HG03558 (cell line): ENCODE measurements at regions not wholly inside any gene's neighbourhood (a gene's known extent, or its start where the extent isn't known, plus 50 kb on each side); places are given as distances from the start of the nearest gene placed in this dataset.
"Not testable (repeated sequence)": the region's sequence is repeated elsewhere in the genome, so short reads cannot be mapped to it uniquely, and the experiment has no call there.

ENCODE experiments used
- ATAC-seq: cut with Tn5 transposase; IDR thresholded peaks from one replicate; pipeline ENCODE4 v1.9.1; 2021; ENCODE audit warnings: moderate number of reproducible peaks; ENCODE audit not compliant: unreplicated experiment; ENCODE audit errors: extremely low read depth

DNA sequence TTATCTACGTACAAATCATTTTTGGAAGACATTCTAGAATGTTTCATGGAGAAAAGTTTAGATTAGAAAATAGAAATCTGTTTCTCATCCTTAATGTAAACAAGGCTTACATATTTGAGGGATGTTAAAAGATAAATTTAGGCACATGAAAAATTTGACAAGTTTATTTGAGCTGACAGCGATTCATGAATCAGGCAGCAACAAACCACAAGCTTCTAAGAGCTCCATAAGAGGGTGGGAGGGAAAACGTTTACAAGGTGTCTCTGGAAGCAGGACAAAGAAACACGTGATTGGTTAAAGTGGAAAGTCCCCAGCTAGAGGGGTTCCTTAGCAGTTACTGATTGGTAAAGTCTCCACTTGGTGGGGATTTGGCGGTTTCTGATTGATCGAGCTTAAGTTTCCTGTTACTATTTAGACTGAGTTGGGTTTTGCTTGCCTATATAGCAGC, 228.9 kb upstream of the PITRM1 start:
- ATAC-seq = no peak

DNA sequence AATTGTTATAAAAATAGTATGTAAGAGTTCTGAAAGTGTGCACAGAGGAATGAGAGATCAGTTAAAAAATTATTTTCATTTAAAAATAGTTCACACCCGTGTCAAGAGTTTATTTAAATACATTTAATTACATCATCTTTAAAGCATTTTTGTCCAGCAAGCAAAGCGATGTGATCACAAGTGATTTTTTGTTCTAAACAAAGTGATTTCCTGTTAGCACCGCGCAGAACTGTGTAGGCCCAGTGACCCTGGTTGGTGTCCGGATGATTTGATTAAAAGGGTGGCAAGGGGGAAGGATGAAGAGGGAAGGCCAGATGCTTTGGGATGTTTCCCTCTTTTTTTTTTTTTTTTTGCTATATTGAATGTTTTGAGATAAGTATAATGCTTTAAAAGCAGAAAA, 227.8 kb upstream of the PITRM1 start:
- ATAC-seq = no peak

DNA sequence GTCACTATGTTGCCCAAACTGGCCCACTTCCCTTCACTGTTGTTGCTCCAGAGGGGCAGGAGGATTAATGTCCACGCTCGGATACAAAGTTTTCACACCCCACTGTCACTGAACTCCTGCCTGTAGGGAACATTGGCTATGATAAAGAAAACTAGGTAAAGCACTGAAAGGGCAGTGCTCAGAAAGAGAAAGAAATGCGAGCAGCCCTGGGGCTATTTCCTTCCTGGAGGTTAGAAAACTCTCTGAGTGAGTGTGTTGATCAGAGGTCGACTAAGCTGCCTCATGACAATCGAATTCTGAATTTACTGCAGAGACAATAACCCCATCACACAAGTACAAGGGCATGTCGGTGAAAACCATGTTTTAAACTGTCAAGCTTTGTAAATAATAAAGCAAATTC, 227.2 kb upstream of the PITRM1 start:
- no peak for ATAC-seq

DNA sequence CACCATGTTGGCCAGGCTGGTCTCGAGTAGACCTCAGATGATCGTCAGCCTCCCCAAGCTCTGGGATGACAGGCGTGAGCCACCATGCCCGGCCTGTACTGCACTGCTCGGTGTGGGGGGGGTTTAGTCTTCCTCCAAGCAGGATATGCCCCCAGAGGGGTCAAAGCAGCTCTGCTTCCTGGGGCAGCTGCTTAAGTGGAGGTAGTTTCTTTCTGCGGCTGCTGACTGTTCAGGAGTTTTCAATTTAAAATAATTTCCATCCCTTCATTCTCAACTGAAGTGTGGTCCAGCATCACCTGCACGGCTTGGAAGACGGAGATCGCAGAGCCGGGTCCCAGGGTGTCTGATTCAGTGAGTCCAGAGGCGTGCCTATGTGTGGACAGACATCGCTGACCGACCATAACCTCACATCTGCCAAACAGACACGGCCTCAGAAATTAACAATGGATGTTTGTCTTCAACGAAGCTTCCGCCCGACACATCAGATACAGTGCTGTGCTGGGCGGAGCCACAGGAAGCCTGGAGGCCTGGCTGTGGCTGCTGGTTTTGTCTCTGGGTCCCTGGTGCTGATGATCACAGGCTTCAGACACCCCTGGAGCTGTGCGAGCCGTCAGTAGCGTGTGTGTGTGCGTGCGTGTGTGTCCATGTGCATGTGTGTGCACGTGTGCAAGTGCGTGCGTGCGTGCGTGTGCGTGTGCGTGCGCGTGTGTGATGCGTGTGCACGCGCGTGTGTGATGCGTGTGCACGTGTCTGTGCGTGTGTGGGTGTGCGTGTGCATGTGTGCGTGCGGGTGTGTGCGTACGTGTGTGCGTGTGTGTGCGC, 226.5 kb upstream of the PITRM1 start:
- ATAC-seq = no peak

DNA sequence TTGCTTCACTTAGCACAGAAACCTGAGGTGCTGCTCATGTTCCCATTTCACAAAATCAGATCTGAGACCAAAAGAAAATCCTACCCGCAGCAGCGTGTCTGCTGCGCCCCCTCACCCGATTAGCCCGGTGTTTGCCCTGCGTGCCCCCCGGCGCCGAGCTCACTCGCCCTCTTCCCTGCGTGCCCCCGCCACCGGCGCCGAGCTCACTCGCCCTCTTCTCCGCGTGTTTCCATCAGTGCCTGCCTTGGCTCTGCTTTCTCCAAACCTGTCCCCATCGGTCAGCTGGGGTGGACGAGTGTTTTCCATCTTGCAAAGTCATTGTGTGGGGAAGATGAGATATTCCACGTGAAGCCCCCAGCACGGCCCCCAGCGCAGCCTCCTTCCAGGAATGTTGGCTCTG, 225.3 kb upstream of the PITRM1 start:
- ATAC-seq = no peak

DNA sequence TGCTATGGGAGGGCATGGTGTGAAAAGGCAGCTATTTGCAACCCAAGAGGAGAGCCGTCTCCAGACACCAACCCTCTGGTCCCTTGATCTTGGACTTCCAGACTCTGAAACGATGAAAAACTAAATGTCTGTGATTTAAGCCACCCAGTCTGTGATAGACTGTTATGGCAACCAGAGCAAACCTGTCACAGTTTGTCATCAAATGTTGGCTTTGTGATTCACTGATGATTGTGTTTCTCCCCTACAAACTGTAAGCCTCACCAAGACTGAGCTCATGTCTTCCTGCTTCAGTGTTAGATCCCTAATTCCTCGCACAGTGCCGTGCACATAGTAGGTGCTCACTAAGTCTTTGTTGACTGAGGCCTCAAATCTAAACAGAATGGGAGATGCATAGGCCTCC, 224.6 kb upstream of the PITRM1 start:
- no peak for ATAC-seq

DNA sequence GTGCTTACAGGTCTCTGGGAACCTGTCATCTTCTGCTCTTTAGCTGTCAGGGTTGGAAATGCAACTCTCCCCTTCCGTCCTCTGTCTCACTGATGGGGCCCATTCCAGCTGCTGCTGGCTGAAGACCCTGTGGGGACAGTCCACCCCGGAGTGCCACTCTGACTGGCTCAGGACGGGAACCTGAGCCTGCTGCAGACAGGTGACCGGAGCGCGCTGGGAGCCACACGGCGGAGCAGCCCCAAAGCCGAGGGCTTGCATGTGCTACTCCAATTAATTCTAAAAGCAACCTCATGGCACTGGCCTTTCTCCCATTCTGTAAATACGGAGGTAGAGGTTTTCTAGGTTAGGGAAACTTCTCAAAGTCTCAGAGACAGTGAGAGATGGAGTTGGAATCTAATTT, 223.5 kb upstream of the PITRM1 start:
- no peak for ATAC-seq

DNA sequence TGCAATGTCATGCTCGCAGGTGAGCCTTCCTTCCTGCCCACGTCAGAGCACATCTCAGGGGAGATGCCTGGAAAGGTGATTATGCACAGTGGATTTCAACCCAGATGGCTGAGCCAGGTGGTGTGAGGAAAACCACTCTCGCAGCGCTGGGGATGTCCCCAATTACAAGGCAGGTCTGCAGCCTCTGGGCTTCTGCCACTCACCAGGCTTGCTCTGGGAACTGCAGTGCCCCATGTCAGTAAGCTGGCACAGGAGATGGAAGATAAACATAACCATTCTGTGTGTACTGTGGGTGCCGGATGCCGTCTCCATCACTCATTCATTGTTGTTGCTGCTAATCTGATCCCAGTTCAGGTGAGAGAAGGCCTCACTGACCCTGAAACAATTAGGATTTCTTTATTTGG, 222.9 kb upstream of the PITRM1 start:
- ATAC-seq = no peak

DNA sequence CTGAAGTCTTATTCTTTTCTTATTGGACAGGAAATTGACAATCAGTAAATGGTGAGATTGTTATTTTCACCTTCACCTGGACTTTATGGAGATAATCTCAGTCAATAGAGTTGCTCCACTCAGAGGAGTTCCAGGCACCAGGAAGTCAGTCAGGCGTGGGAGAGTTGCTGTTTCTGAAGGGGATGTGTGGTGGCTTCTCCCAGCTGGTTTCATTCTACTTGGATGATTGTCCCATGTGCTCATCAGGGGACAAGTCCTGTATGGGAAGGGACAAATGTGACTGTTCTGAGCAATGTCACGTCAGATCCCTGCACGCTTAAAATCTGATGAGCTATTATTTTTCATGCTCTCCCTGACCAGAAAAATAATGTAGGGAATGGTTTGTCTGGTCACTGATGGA, 222.5 kb upstream of the PITRM1 start:
- ATAC-seq = no peak

DNA sequence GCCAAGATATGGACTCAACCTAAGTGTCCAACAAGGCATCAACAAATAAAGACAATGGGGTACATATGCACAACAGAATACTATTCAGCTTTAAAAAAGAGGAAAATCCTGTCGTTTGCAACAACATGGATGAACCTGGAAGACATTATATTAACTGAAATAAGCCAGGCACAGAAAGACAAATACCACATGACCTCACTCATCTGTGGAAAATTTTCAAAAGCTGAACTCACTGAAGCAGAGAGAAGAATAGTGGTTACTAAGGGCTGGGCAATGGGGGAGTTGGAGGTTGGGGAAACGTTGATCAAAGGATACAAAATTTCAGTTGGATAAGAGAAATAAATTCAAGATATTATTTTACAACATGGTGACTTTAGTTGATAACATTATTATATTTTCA, 221.4 kb upstream of the PITRM1 start:
- no peak for ATAC-seq

DNA sequence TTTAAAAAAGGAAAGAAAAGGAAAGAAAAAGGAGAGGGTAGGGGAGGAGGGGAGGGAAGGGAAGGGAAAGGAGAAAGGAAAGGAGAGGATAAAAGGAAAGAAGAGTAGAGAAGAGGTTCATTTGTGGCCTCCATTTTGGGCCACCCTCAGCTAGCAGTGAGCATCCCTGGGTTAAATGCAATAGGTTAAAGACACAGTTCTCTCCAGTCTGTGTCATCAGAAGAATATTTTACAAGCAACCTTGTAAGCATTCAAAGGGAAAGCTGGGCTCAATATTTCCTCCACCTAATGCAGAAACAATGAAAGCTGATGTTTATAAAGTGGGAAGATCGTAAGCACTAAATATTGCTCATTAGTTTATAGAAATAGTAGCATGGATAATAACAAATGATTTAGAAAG, 219.1 kb upstream of the PITRM1 start:
- no peak for ATAC-seq

DNA sequence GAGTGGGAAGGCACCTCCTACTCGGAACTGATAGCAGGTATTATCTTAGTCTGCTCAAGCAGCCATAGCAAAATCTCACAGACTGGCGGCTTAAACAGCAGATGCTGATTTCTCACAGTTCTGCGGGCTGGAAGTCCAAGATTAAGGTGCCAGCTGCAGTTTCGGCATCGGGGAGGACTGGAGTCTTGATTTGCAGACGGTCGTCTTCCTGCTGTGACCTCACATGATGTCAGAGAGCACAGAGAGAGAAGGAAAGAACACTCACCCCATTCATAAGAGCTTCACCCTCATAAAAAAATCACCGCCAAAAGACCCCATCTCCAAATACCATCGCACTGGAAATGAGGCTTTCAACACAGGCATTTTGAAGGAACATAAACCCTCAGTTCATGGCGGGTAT, 216.5 kb upstream of the PITRM1 start:
- no peak for ATAC-seq

DNA sequence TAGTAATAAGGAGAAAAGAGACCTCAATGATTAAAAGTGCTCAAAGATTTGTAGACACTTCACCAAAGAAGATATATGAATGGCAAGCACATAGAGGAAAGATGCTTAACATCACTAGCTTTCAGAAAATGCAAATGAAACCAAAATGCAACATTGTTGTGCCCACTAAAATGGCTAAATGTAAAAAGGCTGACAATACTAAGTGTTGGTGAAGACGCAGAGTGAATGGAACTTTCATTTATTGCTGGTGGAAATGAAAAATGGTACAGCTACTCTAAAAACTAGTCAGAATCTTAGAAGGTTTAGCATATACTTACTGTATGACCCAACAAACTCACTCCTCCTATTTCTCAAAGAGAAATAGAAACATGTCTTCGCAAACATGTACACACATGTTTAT, 212.9 kb upstream of the PITRM1 start:
- no peak for ATAC-seq

DNA sequence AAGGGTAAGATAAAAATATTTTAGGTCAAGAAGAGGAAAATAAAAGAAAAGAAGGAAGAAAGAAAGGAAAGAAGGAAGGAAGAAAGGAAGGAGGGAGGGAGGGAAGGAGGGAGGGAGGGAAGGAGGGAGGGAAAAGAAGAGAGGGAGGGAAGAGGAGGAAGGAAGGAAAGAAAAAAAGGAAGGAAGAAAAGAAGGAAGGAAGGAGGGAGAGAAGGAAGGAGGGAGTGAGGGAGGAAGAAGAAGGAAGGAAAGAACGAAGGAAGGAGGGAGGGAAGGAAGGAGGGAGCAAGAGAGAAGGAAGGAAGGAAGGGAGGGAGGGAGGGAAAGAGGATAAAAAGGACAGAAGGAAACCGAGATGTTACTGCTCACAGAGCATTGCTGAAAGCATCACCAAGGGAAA, 209.5 kb upstream of the PITRM1 start:
- no peak for ATAC-seq

DNA sequence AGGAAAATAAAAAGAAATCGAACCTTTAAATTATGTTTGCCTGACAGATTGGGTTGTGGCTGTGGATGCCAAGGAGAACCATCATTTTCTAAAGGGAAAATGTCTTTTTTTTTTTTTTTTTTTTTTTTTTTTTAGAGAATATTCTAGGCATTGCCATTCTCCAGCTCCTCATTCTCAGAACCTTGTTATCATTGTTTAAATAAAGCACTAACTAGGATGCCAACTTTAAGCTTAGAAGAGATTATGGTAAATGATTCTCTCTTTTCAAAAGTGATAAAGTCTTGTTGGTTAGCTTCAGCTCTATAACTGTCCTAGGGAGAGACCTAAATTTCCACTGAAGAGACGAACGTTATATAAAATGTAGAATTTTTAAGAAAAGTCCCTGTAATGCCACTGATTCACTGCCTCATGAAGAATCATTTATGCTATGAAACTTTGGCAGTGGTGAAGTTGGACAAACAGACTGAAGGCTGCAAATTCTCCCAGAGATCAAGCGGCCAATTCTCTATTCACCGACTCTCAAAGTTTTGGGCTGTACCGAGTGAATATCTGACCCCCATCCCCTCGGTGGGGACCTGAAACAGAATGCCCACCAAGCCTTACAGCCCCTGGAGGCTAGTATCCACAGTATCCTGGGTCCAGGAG, 207.9 kb upstream of the PITRM1 start:
- ATAC-seq = no peak

DNA sequence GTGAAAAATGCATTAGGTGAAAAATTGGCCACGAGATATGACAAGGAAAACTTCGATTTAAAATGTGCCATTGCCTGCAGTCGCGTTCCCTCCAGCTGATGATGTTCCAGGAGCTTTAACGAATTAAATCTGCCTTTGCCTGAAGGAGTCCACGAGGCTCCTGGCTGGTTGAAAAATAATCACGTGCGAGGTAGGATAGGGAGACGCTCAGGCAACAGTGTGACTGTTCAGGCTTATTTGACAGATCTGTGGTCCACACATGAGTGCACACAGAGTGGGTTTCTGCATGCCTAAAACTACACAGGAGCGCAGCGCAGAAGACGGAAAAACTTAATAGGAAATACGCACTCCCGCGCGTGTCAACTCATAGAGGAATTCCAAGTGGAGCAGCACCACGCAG, 204.0 kb upstream of the PITRM1 start:
- no peak for ATAC-seq

DNA sequence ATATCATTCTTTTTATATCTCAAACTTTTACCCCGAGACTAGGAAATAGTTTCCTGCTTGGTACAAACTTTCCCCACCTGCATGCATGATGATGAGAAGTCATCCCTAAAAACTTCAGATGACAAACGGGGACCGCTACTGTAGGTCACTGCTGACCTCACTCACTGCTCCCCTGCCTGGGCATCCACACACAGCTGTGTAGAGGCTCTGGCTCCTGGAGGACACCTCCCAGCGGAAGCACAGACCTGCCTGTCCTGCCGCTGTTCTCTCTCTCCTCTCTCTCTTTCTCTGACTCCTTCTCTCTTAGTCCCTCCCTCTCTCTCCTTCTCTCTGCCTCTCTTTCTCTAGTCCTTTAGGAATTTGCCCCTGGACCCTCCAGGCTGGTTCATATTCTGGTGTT, 202.9 kb upstream of the PITRM1 start:
- ATAC-seq = no peak

DNA sequence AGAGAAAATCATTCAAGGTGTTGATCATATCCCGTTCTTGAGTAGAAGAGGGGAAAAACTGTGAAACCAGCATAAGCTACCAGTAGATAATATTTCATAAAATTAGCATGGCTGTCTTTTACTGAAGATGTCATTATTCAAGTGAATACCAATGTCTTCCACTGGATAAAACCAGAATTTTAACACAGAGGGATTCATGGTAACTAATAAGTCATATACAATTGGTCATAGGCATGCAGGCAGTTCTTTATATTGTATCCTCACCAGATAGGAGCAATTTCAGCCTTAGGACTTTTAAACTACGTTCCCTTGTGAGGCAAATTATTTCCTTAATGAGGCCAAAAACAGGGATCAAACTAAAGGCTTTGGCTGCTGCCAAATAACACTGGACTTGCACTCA, 202.3 kb upstream of the PITRM1 start:
- ATAC-seq = no peak

DNA sequence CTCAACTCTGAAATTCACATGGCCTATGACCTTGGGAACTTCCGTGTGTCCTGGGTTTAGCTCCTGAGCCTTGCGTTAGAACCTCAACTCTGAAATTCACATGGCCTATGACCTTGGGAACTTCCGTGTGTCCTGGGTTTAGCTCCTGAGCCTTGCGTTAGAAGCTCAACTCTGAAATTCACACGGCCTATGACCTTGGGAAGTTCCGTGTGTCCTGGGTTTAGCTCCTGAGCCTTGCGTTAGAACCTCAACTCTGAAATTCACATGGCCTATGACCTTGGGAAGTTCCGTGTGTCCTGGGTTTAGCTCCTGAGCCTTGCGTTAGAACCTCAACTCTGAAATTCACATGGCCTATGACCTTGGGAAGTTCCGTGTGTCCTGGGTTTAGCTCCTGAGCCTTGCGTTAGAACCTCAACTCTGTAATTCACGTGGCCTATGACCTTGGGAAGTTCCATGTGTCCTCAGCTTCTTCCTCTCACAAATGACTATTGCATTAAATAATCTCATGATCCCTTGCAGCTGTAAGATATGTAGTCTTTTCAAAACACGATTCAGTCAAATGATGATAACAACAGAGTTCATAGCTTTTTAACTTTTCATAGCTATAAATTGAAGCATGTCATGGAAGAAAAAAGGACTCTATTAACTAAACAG, 200.9 kb upstream of the PITRM1 start:
- not testable (repeated sequence) for ATAC-seq

DNA sequence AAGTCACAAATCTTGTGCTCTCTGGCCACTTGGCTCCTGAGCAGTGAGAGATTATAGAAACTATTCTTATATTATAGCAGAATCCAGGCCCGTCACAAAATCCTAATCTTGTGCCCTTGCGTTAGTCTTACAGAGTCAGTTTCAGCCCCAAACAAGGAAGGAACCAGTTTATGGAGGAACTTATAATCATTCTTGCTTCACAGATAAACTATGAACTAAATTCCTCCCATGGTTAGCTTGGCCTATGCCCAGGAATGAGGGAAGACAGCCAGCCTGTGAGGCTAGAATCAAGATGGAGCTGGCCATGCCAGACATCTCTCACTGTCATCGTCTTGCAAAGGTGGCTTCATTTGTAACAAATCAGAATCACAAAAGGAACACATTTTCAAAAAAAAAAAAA, 199.7 kb upstream of the PITRM1 start:
- no peak for ATAC-seq

DNA sequence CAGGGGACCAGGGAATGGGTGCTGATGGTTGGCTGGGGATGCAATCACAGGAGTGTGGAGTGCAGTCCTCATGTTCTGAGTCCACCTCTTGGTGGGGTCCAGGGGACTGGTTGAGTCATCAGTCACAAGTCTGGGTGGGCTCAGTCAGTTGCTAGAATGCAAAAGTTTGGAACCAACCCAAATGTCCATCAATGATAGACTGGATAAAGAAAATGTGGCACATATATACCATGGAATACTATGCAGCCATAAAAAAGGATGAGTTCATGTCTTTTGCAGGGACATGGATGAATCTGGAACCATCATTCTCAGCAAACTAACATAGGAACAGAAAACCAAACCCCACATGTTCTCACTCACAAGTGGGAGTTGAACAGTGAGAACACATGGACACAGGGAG, 199.0 kb upstream of the PITRM1 start:
- ATAC-seq = not testable (repeated sequence)
